ENCODE measurements at regions not wholly inside any gene's neighbourhood (a gene's known extent, or its start where the extent isn't known, plus 50 kb on each side); places are given as distances from the start of the nearest gene placed in this dataset.

- TF ChIP-seq CTCF (IDR thresholded peaks at IDR 0.05) (no peak), EP300 (IDR thresholded peaks at IDR 0.05) (no peak), HDAC2 (IDR thresholded peaks at IDR 0.05) (no peak), REST (IDR thresholded peaks at IDR 0.05) (no peak), SMC3 (IDR thresholded peaks at IDR 0.05) (no peak), RAD21 (conservative IDR thresholded peaks at IDR 0.05 in 1 of 2, IDR thresholded peaks at IDR 0.05 in 1 of 2) (no peak), KDM1A (IDR thresholded peaks at IDR 0.05; ENCODE audit: low read depth) (no peak), POLR2A (IDR thresholded peaks at IDR 0.05; ENCODE audit: low read length) (no peak), ELK1 (IDR thresholded peaks at IDR 0.05; ENCODE audit: low read depth, low read length) (no peak)
Observed at GRCh38 chr13:44855860-44856259, 133.4 kb downstream of the NUFIP1 start.
